ENCODE measurements at regions not wholly inside any gene's neighbourhood (a gene's known extent, or its start where the extent isn't known, plus 50 kb on each side); places are given as distances from the start of the nearest gene placed in this dataset.

- TF ChIP-seq CTCF (IDR thresholded peaks at IDR 0.05) (no peak), POLR2AphosphoS5 (IDR thresholded peaks at IDR 0.05) (no peak)
Measured at GRCh38 chr1:199545780-199546179, 481.7 kb upstream of the NR5A2 start.

All from sigmoid colon (tissue), 4 donors.